ENCODE measurements at regions not wholly inside any gene's neighbourhood (a gene's known extent, or its start where the extent isn't known, plus 50 kb on each side); places are given as distances from the start of the nearest gene placed in this dataset.

GRCh38 chr2:6574121-6574520 lies 291.6 kb downstream of the CMPK2 start:
- CTCF ChIA-PET (ENCODE audit: partially characterized antibody) = no interaction called here
- Histone ChIP-seq H2AFZ (ENCODE audit: low read length) (no peak overlapping the region), H3K9me3 (ENCODE audit: insufficient read depth in 2 of 2, low read depth in 1 of 2, low read length in 1 of 2) (no peaks in the 10 kb centered on the region), H4K8ac (ENCODE audit: extremely low read depth, insufficient read depth, low read length) (no peak overlapping the region), H3K79me1 (ENCODE audit: low read depth, low read length) (no peaks in the 10 kb centered on the region), H2BK20ac (ENCODE audit: low read length) (no peak overlapping the region), H3K4me1 (replicated peaks in 1 of 4; ENCODE audit: control insufficient read depth in 3 of 4, insufficient read depth in 4 of 4, low read length in 3 of 4) (peaks cover 0 to 4% (median 0%) of the 10 kb centered on the region in 4 experiments; a peak in 1 of 7 replicates), H2BK12ac (ENCODE audit: low read depth, low read length) (no peak overlapping the region), H3K23ac (ENCODE audit: insufficient read length) (no peak overlapping the region), H3K14ac (ENCODE audit: insufficient read length) (no peak overlapping the region), H3K9ac (replicated peaks in 1 of 4; ENCODE audit: extremely low read depth in 1 of 4, low read depth in 3 of 4, low read length in 3 of 4) (no peak overlapping the region), H3K4me3 (ENCODE audit: extremely low read depth in 1 of 4, insufficient read depth in 2 of 4, low read depth in 3 of 4, low read length in 4 of 4) (no peak overlapping the region), H3K36me3 (ENCODE audit: control insufficient read depth in 2 of 4, insufficient read depth in 4 of 4, low read length in 3 of 4) (no peaks in the 10 kb centered on the region), H2BK120ac (replicated peaks; ENCODE audit: low read depth, low read length) (no peak overlapping the region), H3K27ac (ENCODE audit: low read depth, low read length) (no peak overlapping the region), H2BK5ac (ENCODE audit: low read depth, low read length) (no peak overlapping the region), H3K79me2 (ENCODE audit: control insufficient read depth in 1 of 2, insufficient read depth in 2 of 2, low read length in 2 of 2) (no peaks in the 10 kb centered on the region), H4K20me1 (replicated peaks in 1 of 2; ENCODE audit: control insufficient read depth in 1 of 2, insufficient read depth in 2 of 2, low read length in 2 of 2) (no peaks in the 10 kb centered on the region), H3K23me2 (ENCODE audit: low read depth, low read length) (no peaks in the 10 kb centered on the region), H3K27me3 (replicated peaks in 1 of 4; ENCODE audit: control insufficient read depth in 3 of 4, extremely low read depth in 1 of 4, insufficient read depth in 3 of 4, low read length in 3 of 4) (no peaks in the 10 kb centered on the region), H4K91ac (replicated peaks; ENCODE audit: insufficient read length, low read length) (no peak overlapping the region), H3K56ac (replicated peaks; ENCODE audit: insufficient read length, low read depth, low read length) (no peak overlapping the region), H3K18ac (ENCODE audit: extremely low read depth, low read length) (no peak overlapping the region), H2AK5ac (ENCODE audit: low read depth, low read length) (no peak overlapping the region), H2BK15ac (ENCODE audit: low read length) (no peak overlapping the region), H4K5ac (ENCODE audit: insufficient read length, low read depth, low read length) (no peak overlapping the region), H3K4ac (replicated peaks; ENCODE audit: insufficient read length, low read depth, low read length) (no peak overlapping the region), H3K4me2 (ENCODE audit: insufficient read depth in 1 of 2, low read depth in 2 of 2, low read length in 2 of 2) (no peak overlapping the region)
- TF ChIP-seq RAD21 (IDR thresholded peaks at IDR 0.05 in 1 of 2, conservative IDR thresholded peaks at IDR 0.05 in 1 of 2; ENCODE audit: low read depth in 2 of 2, low read length in 2 of 2) (no peak), SP1 (IDR thresholded peaks at IDR 0.05; ENCODE audit: low read depth, low read length) (no peak), ZNF274 (IDR thresholded peaks at IDR 0.05; ENCODE audit: borderline replicate concordance, extremely low read depth, low read length) (no peak), SIX5 (IDR thresholded peaks at IDR 0.05; ENCODE audit: low read depth, low read length) (no peak)
- 90% methylated on average over 2 of the region's 2 CpGs; no CpG with 5 or more reads in 1 of the 2 experiments for WGBS, 2 experiments (ENCODE audit: extremely low coverage in 1 of 2, insufficient coverage in 1 of 2, insufficient read length in 1 of 2, insufficient replicate concordance in 2 of 2, low coverage in 1 of 2, low lambda C conversion rate in 2 of 2, missing lambda C conversion rate in 1 of 2)
- DNase-seq (ENCODE audit: low read depth in 1 of 2, low spot score in 2 of 2) = no peak
- FAIRE-seq = no peak
- POLR2A ChIA-PET (ENCODE audit: partially characterized antibody) = no interaction called here

Measured in H1 (cell line).